ENCODE measurements at regions not wholly inside any gene's neighbourhood (a gene's known extent, or its start where the extent isn't known, plus 50 kb on each side); places are given as distances from the start of the nearest gene placed in this dataset.

DNA sequence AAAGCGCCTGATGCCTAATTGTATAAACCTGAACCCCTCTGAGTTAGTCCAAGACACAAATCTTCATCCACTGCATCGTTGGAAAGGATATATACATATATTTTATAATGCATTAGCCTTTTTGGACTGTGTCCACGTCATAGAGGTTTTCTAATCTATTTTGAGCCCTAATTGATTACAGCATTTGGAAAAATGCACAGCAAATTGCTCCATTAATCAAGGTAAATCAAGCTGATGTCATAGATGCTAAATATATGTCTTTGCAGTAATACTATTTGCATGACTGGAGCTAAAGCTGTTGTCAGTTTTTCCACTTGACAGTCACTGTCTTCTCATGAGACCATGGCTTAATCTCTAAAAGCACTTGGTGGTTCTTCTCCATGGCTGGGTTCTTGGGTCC, 483.5 kb upstream of the TNC start:
- no peak for FAIRE-seq
- H3K36me3 ChIP-seq (ENCODE audit: control insufficient read depth in 2 of 2, extremely low read depth in 1 of 2, insufficient read depth in 2 of 2, low read length in 2 of 2) = no peaks in the 10 kb centered on the region
- no peak overlapping the region for H3K27ac ChIP-seq (ENCODE audit: control insufficient read depth, insufficient read depth, low read length)
- H3K27me3 ChIP-seq (ENCODE audit: control insufficient read depth, extremely low read depth, insufficient read depth, low read length) = no peaks in the 10 kb centered on the region
- H3K9ac ChIP-seq (ENCODE audit: control insufficient read depth, extremely low read depth, insufficient read depth, low read length) = no peak overlapping the region
- no peaks in the 10 kb centered on the region for H3K79me2 ChIP-seq (ENCODE audit: control insufficient read depth, insufficient read depth, low read length)
- no peaks in the 10 kb centered on the region for H3K9me3 ChIP-seq (ENCODE audit: control insufficient read depth, low read depth, low read length)
- H4K20me1 ChIP-seq (ENCODE audit: control insufficient read depth, extremely low read depth, insufficient read depth, low read length) = no peaks in the 10 kb centered on the region
- no peaks in the 10 kb centered on the region for H3K9me1 ChIP-seq (ENCODE audit: control insufficient read depth, extremely low read depth, insufficient read depth, low read length)
- H3K4me1 ChIP-seq (ENCODE audit: control insufficient read depth, extremely low read depth, insufficient read depth, low read length) = peaks cover 12% of the 10 kb centered on the region
- dilution Hi-C loops (cut with MboI; ENCODE audit: extremely low pct_ligation_motif_present, low sequenced_read_pairs) = no loop called here
- no peak overlapping the region for H3K4me2 ChIP-seq (ENCODE audit: control insufficient read depth, extremely low read depth, insufficient read depth, low read depth, low read length)
- no peak overlapping the region for H2AFZ ChIP-seq (ENCODE audit: control insufficient read depth, low read length)
- no peak for TF ChIP-seq EZH2 (IDR thresholded peaks at IDR 0.05; ENCODE audit: low read length)
- TF ChIP-seq, protein P1, sequence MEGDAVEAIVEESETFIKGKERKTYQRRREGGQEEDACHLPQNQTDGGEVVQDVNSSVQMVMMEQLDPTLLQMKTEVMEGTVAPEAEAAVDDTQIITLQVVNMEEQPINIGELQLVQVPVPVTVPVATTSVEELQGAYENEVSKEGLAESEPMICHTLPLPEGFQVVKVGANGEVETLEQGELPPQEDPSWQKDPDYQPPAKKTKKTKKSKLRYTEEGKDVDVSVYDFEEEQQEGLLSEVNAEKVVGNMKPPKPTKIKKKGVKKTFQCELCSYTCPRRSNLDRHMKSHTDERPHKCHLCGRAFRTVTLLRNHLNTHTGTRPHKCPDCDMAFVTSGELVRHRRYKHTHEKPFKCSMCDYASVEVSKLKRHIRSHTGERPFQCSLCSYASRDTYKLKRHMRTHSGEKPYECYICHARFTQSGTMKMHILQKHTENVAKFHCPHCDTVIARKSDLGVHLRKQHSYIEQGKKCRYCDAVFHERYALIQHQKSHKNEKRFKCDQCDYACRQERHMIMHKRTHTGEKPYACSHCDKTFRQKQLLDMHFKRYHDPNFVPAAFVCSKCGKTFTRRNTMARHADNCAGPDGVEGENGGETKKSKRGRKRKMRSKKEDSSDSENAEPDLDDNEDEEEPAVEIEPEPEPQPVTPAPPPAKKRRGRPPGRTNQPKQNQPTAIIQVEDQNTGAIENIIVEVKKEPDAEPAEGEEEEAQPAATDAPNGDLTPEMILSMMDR (optimal IDR thresholded peaks at IDR 0.05 in 1 of 3, IDR thresholded peaks at IDR 0.05 in 1 of 3, conservative IDR thresholded peaks at IDR 0.05 in 1 of 3; ENCODE audit: extremely low read depth in 1 of 3, insufficient read depth in 2 of 3, low read length in 3 of 3) = no peak
- no peak overlapping the region for H3K4me3 ChIP-seq (ENCODE audit: control insufficient read depth in 2 of 3, extremely low read depth in 1 of 3, insufficient read depth in 2 of 3, low read depth in 1 of 3, low read length in 3 of 3)
- DNase-seq (ENCODE audit: low read depth, low spot score) = no peak

DNA sequence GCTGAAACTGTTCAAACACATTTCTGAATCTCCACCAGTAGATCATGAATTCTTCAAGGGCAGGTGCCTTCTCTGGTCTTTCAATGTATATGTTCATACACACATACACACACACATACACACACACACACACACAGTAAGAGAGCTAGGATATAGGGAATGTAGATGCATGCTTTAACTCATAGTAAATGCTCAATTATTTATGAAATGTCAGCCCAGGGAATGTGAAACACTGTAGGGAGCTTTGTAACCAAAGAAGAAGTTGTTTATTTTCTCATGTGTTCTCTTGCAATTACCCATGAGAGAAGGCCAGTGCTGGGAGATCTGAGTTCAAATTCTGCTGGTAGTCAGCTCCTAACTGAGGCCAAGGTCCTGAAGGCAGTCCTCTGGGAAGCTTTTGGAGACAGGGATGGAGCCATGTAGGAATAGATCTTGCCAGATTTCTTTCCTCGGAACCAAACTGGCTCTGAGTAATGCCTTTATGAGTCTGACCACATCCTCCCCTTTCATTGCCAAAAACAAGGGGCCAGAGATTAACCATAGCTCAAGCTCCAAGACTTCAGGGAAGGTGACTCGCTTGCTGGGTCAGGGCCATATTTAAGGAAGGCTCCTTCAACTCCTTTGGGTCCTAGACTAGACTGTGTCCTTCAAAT, 487.0 kb upstream of the TNC start:
- H3K4me3 ChIP-seq (ENCODE audit: control insufficient read depth in 2 of 3, extremely low read depth in 1 of 3, insufficient read depth in 2 of 3, low read depth in 1 of 3, low read length in 3 of 3) = no peak overlapping the region
- peak overlapping the region; percentile 0 for H3K4me2 ChIP-seq (ENCODE audit: control insufficient read depth, extremely low read depth, insufficient read depth, low read depth, low read length)
- H4K20me1 ChIP-seq (ENCODE audit: control insufficient read depth, extremely low read depth, insufficient read depth, low read length) = no peaks in the 10 kb centered on the region
- TF ChIP-seq, protein P1 (optimal IDR thresholded peaks at IDR 0.05 in 1 of 3, IDR thresholded peaks at IDR 0.05 in 1 of 3, conservative IDR thresholded peaks at IDR 0.05 in 1 of 3; ENCODE audit: extremely low read depth in 1 of 3, insufficient read depth in 2 of 3, low read length in 3 of 3) = no peak
- no peak for TF ChIP-seq EZH2 (IDR thresholded peaks at IDR 0.05; ENCODE audit: low read length)
- DNase-seq (ENCODE audit: low read depth, low spot score) = peak; percentile 45
- H2AFZ ChIP-seq (ENCODE audit: control insufficient read depth, low read length) = no peak overlapping the region
- H3K27ac ChIP-seq (ENCODE audit: control insufficient read depth, insufficient read depth, low read length) = no peak overlapping the region
- no peaks in the 10 kb centered on the region for H3K36me3 ChIP-seq (ENCODE audit: control insufficient read depth in 2 of 2, extremely low read depth in 1 of 2, insufficient read depth in 2 of 2, low read length in 2 of 2)
- no peaks in the 10 kb centered on the region for H3K27me3 ChIP-seq (ENCODE audit: control insufficient read depth, extremely low read depth, insufficient read depth, low read length)
- dilution Hi-C loops (cut with MboI; ENCODE audit: extremely low pct_ligation_motif_present, low sequenced_read_pairs) = no loop called here
- H3K9me1 ChIP-seq (ENCODE audit: control insufficient read depth, extremely low read depth, insufficient read depth, low read length) = no peaks in the 10 kb centered on the region
- H3K4me1 ChIP-seq (ENCODE audit: control insufficient read depth, extremely low read depth, insufficient read depth, low read length) = peaks cover 12% of the 10 kb centered on the region
- H3K9me3 ChIP-seq (ENCODE audit: control insufficient read depth, low read depth, low read length) = no peaks in the 10 kb centered on the region
- FAIRE-seq = peak; percentile 90
- H3K79me2 ChIP-seq (ENCODE audit: control insufficient read depth, insufficient read depth, low read length) = no peaks in the 10 kb centered on the region
- no peak overlapping the region for H3K9ac ChIP-seq (ENCODE audit: control insufficient read depth, extremely low read depth, insufficient read depth, low read length)
